ENCODE measurements at regions not wholly inside any gene's neighbourhood (a gene's known extent, or its start where the extent isn't known, plus 50 kb on each side); places are given as distances from the start of the nearest gene placed in this dataset.
"Not testable (repeated sequence)": the region's sequence is repeated elsewhere in the genome, so short reads cannot be mapped to it uniquely, and the experiment has no call there.

GRCh38 chr10:44745920-44746319, 165.2 kb upstream of the TMEM72 start:
- no peak for DNase-seq (ENCODE audit: low spot score)

DNA sequence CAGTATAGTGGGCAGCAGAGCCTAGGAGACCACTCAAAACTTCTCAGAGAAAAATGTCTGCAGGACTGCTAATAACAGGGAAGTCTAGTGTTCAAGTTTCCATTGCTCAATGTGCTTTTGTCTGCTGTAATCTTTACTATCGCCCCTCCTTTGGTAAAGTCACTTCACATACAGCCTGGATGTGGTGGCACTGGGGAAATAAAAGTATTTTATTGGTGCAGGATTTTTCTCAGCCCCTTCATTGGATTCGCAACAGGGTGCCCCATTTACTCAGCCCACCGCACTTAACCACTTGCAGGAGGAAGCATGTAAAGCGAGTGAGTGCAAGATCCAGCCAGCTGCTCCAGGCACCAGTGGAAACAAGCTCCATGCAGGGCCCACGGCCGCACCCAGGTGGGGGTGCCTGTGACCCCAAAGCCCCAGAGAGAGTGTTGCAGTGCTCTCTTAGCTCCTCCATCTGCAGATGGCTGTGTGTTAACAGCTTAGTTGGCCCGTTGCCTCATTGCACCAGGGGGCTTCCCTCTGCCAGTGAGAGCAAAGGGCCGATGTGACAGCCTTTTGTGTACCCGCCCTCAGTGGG, 163.5 kb upstream of the TMEM72 start:
- DNase-seq (ENCODE audit: low spot score): no peak

- no peak for DNase-seq (ENCODE audit: low spot score)
These were observed 162.0 kb upstream of the TMEM72 start for GRCh38 chr10:44749151-44749550.

- no peak for DNase-seq (ENCODE audit: low spot score)
These were observed 158.4 kb upstream of the TMEM72 start for GRCh38 chr10:44752451-44753441.

- DNase-seq (ENCODE audit: low spot score): not testable (repeated sequence)
These were observed 156.8 kb upstream of the TMEM72 start for GRCh38 chr10:44754355-44754754.

GRCh38 chr10:44755481-44755880, 155.7 kb upstream of the TMEM72 start:
- no peak for DNase-seq (ENCODE audit: low spot score)

DNA sequence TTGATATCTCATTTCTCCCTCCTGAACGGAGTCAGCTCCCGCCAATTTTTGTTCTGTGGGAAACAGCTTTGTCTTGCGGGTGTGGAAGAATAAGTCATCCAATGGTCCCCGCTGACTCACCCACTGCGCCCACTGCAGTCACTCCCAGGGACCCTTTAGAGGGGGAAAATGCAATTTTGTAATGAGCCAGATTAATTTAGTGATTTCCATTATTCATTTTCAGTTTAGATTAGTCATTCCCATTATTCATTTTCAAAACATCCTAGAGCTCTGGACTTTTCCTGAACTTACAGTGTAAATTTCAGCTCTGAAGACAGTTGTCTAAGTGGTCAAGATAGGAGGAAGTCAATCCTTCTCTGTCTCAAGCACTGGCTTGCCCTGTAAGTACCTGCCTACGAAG, 154.9 kb upstream of the TMEM72 start:
- DNase-seq (ENCODE audit: low spot score): no peak

DNA sequence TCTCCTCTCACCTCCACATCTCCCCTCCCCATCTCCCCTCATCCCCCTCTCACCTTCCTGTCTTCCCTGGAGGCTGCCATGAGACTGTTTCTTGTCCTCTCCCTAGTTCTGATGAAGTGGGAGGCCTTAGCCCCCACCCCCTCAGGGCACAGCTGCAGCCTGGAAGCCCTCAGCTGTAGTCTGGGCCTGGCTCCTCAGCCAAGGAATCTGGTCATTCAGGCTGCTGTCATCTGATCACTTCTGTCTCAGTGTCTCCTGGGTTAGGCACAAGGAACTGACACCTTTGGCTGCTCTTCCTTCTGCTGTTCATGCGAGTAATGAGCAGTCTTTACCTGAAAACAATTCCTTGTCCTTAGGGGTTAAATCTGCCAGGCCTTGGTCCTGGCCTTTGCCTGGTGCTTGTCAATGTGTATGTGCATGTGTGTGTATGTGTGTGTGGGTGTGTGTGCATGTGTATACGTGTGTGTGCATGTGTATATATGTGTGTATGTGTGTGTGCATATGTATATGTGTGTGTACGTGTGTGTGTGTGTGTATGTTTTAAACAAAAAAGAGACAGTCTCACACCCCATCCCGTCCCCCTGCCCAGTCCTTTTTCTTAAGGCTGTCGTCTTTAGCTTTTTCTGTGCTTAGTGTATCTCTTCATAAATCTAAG, 153.5 kb upstream of the TMEM72 start:
- no peak for DNase-seq (ENCODE audit: low spot score)

GRCh38 chr10:44759122-44759521, 152.0 kb upstream of the TMEM72 start:
- DNase-seq (ENCODE audit: low spot score): no peak

DNA sequence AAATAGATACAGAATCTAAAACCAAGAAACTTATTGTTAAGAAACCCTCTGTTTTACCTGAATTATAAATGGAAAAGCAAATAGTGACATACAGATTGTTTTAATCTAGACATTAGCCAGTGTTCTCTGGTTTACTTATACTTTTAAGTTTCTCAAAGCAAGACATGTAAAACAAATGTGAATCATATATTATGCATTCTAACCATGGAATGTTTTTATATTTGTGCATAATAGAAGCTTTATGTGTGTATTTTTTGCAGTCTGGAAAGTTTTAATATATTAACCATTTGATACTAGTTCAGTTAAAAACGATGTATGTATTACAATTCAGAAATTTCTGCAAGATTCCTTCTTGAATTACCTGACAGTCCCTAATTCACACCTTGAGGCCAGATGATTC, 150.6 kb upstream of the TMEM72 start:
- DNase-seq (ENCODE audit: low spot score): no peak

GRCh38 chr10:44761076-44761475, 150.1 kb upstream of the TMEM72 start:
- no peak for DNase-seq (ENCODE audit: low spot score)

DNA sequence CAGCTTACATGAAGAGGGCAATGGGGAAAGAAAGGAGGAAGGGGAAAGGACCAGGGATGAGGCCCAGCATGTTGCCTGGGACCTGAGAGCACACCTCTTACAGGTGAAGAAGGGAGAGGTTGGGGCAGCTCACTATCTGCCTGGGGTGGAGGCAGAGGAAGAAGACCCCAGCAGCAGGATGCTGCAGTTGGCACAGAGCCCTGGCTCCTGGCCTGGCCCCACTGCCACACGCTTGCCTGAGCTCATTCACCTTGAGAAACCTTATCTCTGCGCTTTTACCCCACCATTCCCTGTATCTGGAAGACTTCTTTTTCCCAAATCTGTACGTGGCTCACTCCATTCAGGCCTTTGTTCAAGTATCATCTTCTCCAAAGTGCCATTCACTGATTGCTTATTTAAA, 147.8 kb upstream of the TMEM72 start:
- DNase-seq (ENCODE audit: low spot score): no peak

DNA sequence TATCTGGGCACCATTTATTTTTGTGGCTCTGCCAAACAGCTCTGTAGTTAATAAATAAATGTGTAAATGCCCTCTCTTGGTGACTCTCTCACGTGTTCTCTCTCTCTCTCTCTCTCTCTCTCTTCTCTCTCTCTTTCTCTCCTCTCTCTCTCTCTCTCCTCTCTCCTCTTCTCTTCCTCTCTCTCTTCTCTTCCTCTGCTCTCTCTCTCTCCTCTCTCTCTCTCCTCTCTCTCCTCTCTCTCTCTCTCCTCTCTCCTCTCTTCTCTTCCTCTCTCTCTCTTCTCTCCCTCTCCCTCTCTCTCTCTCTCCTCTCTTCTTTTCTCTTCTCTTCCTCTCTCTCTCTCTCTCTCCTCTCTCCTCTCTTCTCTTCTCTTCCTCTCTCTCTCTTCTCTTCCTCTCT, 145.8 kb upstream of the TMEM72 start:
- no peak for DNase-seq (ENCODE audit: low spot score)

GRCh38 chr10:44766631-44767030, 144.5 kb upstream of the TMEM72 start:
- DNase-seq (ENCODE audit: low spot score): no peak

DNA sequence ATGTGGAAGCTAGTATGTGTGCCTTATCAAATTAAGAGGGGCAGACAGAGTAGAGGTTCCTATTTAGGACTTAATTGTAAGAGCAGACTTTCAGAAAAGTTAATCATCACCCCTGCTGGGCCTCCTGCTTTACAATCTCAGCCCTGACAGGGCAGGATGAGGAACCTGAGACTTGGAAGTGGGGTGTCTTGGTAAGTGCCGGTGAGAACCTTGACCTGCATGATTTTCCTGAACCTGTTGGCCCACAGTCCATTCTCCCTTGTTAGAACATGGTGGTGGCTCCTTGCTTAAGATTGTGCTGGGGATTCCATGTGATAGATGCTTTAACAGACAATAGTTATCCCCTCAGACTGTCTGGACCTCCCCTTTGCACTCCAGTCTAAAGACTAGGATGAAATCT, 141.7 kb upstream of the TMEM72 start:
- no peak for DNase-seq (ENCODE audit: low spot score)

DNA sequence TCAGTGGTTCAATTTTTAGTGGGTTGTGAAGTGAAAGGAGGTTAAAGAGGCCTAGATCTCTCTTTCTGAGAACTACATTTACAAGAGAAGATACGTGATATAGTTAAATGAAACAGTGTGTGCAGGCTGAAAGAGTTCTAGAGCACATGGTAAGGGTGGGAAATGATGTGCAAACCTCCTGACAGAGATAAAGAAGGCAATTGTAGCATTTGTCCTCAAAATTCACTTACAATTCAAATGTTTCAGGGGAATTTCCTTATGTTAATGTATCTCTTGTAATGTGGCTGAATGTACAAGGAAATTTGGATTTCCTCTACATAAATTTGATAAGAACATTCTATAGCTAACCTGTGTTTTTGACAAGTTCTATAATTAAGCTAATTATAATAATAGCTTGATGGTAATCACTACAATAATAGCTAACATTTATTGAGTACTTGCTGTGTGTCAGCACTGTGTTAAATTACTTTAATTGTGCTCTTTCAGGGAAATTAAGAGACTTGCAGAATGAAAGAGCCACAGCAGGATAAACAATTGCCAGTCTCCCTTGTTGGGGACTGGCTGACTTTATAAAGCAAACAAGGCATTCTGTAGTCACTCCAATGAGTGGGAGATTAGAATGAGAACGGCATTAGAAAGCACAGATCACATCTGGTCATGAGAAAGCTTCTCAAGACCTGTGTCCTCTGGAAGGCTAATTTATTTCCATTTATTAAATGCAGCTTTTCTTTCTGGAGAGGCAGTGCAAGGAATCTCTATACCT, 139.7 kb upstream of the TMEM72 start:
- no peak for DNase-seq (ENCODE audit: low spot score)

- no peak for DNase-seq (ENCODE audit: low spot score)
These were observed 137.6 kb upstream of the TMEM72 start for GRCh38 chr10:44773565-44773964.

GRCh38 chr10:44774676-44775401, 136.3 kb upstream of the TMEM72 start:
- DNase-seq (ENCODE audit: low spot score): no peak

- no peak for DNase-seq (ENCODE audit: low spot score)
These were observed 135.8 kb upstream of the TMEM72 start for GRCh38 chr10:44775402-44775741.

GRCh38 chr10:44776181-44776580, 135.0 kb upstream of the TMEM72 start:
- no peak for DNase-seq (ENCODE audit: low spot score)

DNA sequence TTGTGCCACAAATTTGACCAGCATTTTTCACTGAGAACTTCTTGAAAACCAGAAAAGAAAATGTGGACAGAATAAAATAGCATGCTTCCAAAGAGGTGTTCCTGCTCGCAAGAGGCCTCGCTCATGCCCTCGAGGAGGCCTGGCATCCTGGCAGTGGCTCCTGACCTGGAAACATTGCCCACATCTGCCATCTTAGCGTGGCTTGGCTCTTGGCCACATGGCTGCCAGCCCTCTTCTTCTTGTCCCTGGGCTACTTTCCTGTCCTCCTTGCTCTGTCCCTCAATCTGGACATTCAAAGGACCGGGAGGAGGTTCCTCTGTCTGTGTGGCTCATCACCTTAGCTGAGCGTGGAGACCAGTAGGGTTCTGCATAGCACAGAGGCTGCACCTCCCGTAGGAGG, 131.6 kb upstream of the TMEM72 start:
- DNase-seq (ENCODE audit: low spot score): no peak

GRCh38 chr10:44780426-44780825, 130.7 kb upstream of the TMEM72 start:
- DNase-seq (ENCODE audit: low spot score): no peak
